ENCODE measurements at regions not wholly inside any gene's neighbourhood (a gene's known extent, or its start where the extent isn't known, plus 50 kb on each side); places are given as distances from the start of the nearest gene placed in this dataset.

- no peak for DNase-seq (ENCODE audit: low spot score)
Observed at GRCh38 chr18:27899893-27900292, 277.0 kb downstream of the CDH2 start.

GRCh38 chr18:27894746-27895145 is 282.2 kb downstream of the CDH2 start:
- no peak for DNase-seq (ENCODE audit: low spot score)

GRCh38 chr18:27887711-27888495 is 289.0 kb downstream of the CDH2 start:
- DNase-seq (ENCODE audit: low spot score) = no peak

GRCh38 chr18:27887287-27887686 is 289.6 kb downstream of the CDH2 start:
- DNase-seq (ENCODE audit: low spot score) = no peak

- no peak for DNase-seq (ENCODE audit: low spot score)
Observed at GRCh38 chr18:27879540-27879939, 297.4 kb downstream of the CDH2 start.

GRCh38 chr18:27871726-27872125 is 305.2 kb downstream of the CDH2 start:
- DNase-seq (ENCODE audit: low spot score) = no peak

GRCh38 chr18:27869735-27870134 is 307.2 kb downstream of the CDH2 start:
- DNase-seq (ENCODE audit: low spot score) = no peak

GRCh38 chr18:27865431-27865830 is 311.5 kb downstream of the CDH2 start:
- no peak for DNase-seq (ENCODE audit: low spot score)

- DNase-seq (ENCODE audit: low spot score) = no peak
Observed at GRCh38 chr18:27863780-27864430, 313.0 kb downstream of the CDH2 start.

- no peak for DNase-seq (ENCODE audit: low spot score)
Observed at GRCh38 chr18:27862041-27862682, 314.8 kb downstream of the CDH2 start.

- no peak for DNase-seq (ENCODE audit: low spot score)
Observed at GRCh38 chr18:27861539-27861938, 315.4 kb downstream of the CDH2 start.

GRCh38 chr18:27860701-27861107 is 316.2 kb downstream of the CDH2 start:
- no peak for DNase-seq (ENCODE audit: low spot score)

GRCh38 chr18:27860011-27860410 is 316.9 kb downstream of the CDH2 start:
- DNase-seq (ENCODE audit: low spot score) = no peak

- DNase-seq (ENCODE audit: low spot score) = no peak
Observed at GRCh38 chr18:27856820-27857219, 320.1 kb downstream of the CDH2 start.

GRCh38 chr18:27855486-27855885 is 321.4 kb downstream of the CDH2 start:
- no peak for DNase-seq (ENCODE audit: low spot score)

- DNase-seq (ENCODE audit: low spot score) = no peak
Observed at GRCh38 chr18:27854631-27855030, 322.3 kb downstream of the CDH2 start.

GRCh38 chr18:27848336-27848735 is 328.6 kb downstream of the CDH2 start:
- no peak for DNase-seq (ENCODE audit: low spot score)

- DNase-seq (ENCODE audit: low spot score) = no peak
Observed at GRCh38 chr18:27847412-27847811, 329.5 kb downstream of the CDH2 start.

- no peak for DNase-seq (ENCODE audit: low spot score)
Observed at GRCh38 chr18:27845897-27846296, 331.0 kb downstream of the CDH2 start.

- DNase-seq (ENCODE audit: low spot score) = no peak
Observed at GRCh38 chr18:27843783-27844777, 332.9 kb downstream of the CDH2 start.

GRCh38 chr18:27839141-27839540 is 337.8 kb downstream of the CDH2 start:
- no peak for DNase-seq (ENCODE audit: low spot score)

- DNase-seq (ENCODE audit: low spot score) = no peak
Observed at GRCh38 chr18:27838225-27838624, 338.7 kb downstream of the CDH2 start.

Data from CD4-positive, alpha-beta T cell treated with Interleukin-2 at 100 ng/mL for 4 hours (primary cell).